KOPT-K1 (cell line): ENCODE measurements at regions not wholly inside any gene's neighbourhood (a gene's known extent, or its start where the extent isn't known, plus 50 kb on each side); places are given as distances from the start of the nearest gene placed in this dataset.

Experiments
- H3K27ac ChIP-seq: fragments of 200-600 bp; sonication (generic); 2 replicates; pipeline ENCODE4 v1.5.1; 2016; ENCODE audit warnings: antibody characterized with exemption, mild to moderate bottlenecking, low read depth, low read length; ENCODE audit not compliant: poor library complexity, severe bottlenecking
- H3K36me3 ChIP-seq: fragments of 200-600 bp; sonication (generic); 2 replicates; pipeline ENCODE4 v1.5.1; 2017; ENCODE audit warnings: antibody characterized with exemption, mild to moderate bottlenecking, low read length, moderate library complexity; ENCODE audit not compliant: insufficient read depth
- H3K9me3 ChIP-seq: fragments of 200-600 bp; sonication (generic); 2 replicates; pipeline ENCODE4 v1.5.1; 2017; ENCODE audit warnings: antibody characterized with exemption, low read length, mild to moderate bottlenecking; ENCODE audit not compliant: insufficient read depth, poor library complexity, severe bottlenecking

GRCh38 chr9:129374231-129374630 is 196.2 kb upstream of the IER5L start:
- Histone ChIP-seq H3K27ac (no peak overlapping the region), H3K36me3 (no peaks in the 10 kb centered on the region), H3K9me3 (peaks cover 10% of the 10 kb centered on the region)

- H3K36me3 ChIP-seq = no peaks in the 10 kb centered on the region
- H3K9me3 ChIP-seq = peaks cover 10% of the 10 kb centered on the region
- no peak overlapping the region for H3K27ac ChIP-seq
These were observed 195.3 kb upstream of the IER5L start for GRCh38 chr9:129373361-129373760.

GRCh38 chr9:129370770-129371169 is 192.7 kb upstream of the IER5L start:
- Histone ChIP-seq H3K27ac (no peak overlapping the region), H3K36me3 (no peaks in the 10 kb centered on the region), H3K9me3 (peaks cover 10% of the 10 kb centered on the region)

GRCh38 chr9:129368444-129368978 is 190.4 kb upstream of the IER5L start:
- H3K9me3 ChIP-seq = peaks cover 10% of the 10 kb centered on the region
- no peaks in the 10 kb centered on the region for H3K36me3 ChIP-seq
- H3K27ac ChIP-seq = no peak overlapping the region

GRCh38 chr9:129367287-129367686 is 189.2 kb upstream of the IER5L start:
- Histone ChIP-seq H3K36me3 (no peaks in the 10 kb centered on the region), H3K9me3 (peaks cover 10% of the 10 kb centered on the region)

GRCh38 chr9:129365196-129365595 is 187.1 kb upstream of the IER5L start:
- H3K36me3 ChIP-seq = no peaks in the 10 kb centered on the region
- peaks cover 1% of the 10 kb centered on the region for H3K9me3 ChIP-seq
- no peak overlapping the region for H3K27ac ChIP-seq

More at GRCh38 chr9:129367287-129367686, 189.2 kb upstream of the IER5L start:
- no peak overlapping the region for H3K27ac ChIP-seq

- no peaks in the 10 kb centered on the region for H3K9me3 ChIP-seq
- H3K27ac ChIP-seq = no peak overlapping the region
- H3K36me3 ChIP-seq = no peaks in the 10 kb centered on the region
These were observed 185.3 kb upstream of the IER5L start for GRCh38 chr9:129363216-129363873.

GRCh38 chr9:129362287-129363000 is 184.4 kb upstream of the IER5L start:
- Histone ChIP-seq H3K27ac (no peak overlapping the region), H3K36me3 (no peaks in the 10 kb centered on the region), H3K9me3 (no peaks in the 10 kb centered on the region)

- no peaks in the 10 kb centered on the region for H3K36me3 ChIP-seq
- peaks cover 1% of the 10 kb centered on the region for H3K9me3 ChIP-seq
- H3K27ac ChIP-seq = no peak overlapping the region
These were observed 183.1 kb upstream of the IER5L start for GRCh38 chr9:129361196-129361595.

GRCh38 chr9:129359916-129360536 is 182.0 kb upstream of the IER5L start:
- H3K27ac ChIP-seq = no peak overlapping the region
- H3K36me3 ChIP-seq = no peaks in the 10 kb centered on the region
- H3K9me3 ChIP-seq = peaks cover 11% of the 10 kb centered on the region

GRCh38 chr9:129359162-129359811 is 181.2 kb upstream of the IER5L start:
- no peaks in the 10 kb centered on the region for H3K36me3 ChIP-seq
- no peak overlapping the region for H3K27ac ChIP-seq
- H3K9me3 ChIP-seq = peaks cover 11% of the 10 kb centered on the region

GRCh38 chr9:129358621-129359154 is 180.6 kb upstream of the IER5L start:
- H3K36me3 ChIP-seq = no peaks in the 10 kb centered on the region
- no peak overlapping the region for H3K27ac ChIP-seq
- peaks cover 11% of the 10 kb centered on the region for H3K9me3 ChIP-seq

- Histone ChIP-seq H3K36me3 (no peaks in the 10 kb centered on the region), H3K9me3 (peaks cover 11% of the 10 kb centered on the region), H3K27ac (no peak overlapping the region)
These were observed 179.7 kb upstream of the IER5L start for GRCh38 chr9:129357773-129358245.

- peaks cover 11% of the 10 kb centered on the region for H3K9me3 ChIP-seq
- H3K27ac ChIP-seq = no peak overlapping the region
- no peaks in the 10 kb centered on the region for H3K36me3 ChIP-seq
These were observed 179.1 kb upstream of the IER5L start for GRCh38 chr9:129356871-129357772.
